ENCODE measurements at regions not wholly inside any gene's neighbourhood (a gene's known extent, or its start where the extent isn't known, plus 50 kb on each side); places are given as distances from the start of the nearest gene placed in this dataset.

GRCh38 chr5:117431091-117431490 lies 856.5 kb upstream of the SEMA6A start:
- TF ChIP-seq CTCF (IDR thresholded peaks at IDR 0.05) = no peak
- no peak for TF ChIP-seq POLR2A (IDR thresholded peaks at IDR 0.05)

All from thyroid gland (tissue), 4 donors.